ENCODE measurements at regions not wholly inside any gene's neighbourhood (a gene's known extent, or its start where the extent isn't known, plus 50 kb on each side); places are given as distances from the start of the nearest gene placed in this dataset.
"Not testable (repeated sequence)": the region's sequence is repeated elsewhere in the genome, so short reads cannot be mapped to it uniquely, and the experiment has no call there.

GRCh38 chr4:179726491-179726890 lies 2284.3 kb upstream of the AGA start:
- WGBS (ENCODE audit: extremely low coverage, insufficient coverage, low lambda C conversion rate): no CpG with 5 or more reads among the region's 6 CpGs
- DNase-seq: peak; percentile 63
- H2BK15ac ChIP-seq (replicated peaks; ENCODE audit: low read depth): not testable (repeated sequence)

GRCh38 chr4:179728305-179728704 lies 2286.1 kb upstream of the AGA start:
- Histone ChIP-seq H3K79me2 (ENCODE audit: control insufficient read depth, insufficient read depth, low read length) (no peaks in the 10 kb centered on the region), H3K36me3 (ENCODE audit: control insufficient read depth, insufficient read depth, low read length) (no peaks in the 10 kb centered on the region), H3K9ac (ENCODE audit: low read length) (no peak overlapping the region), H4K5ac (ENCODE audit: low read length) (no peak overlapping the region), H2BK15ac (replicated peaks; ENCODE audit: low read depth) (peak overlapping the region; percentile 57), H3K4me1 (ENCODE audit: control insufficient read depth, low read depth, low read length) (no peaks in the 10 kb centered on the region), H3K56ac (ENCODE audit: low read length) (no peak overlapping the region), H2BK120ac (ENCODE audit: low read depth, low read length) (no peak overlapping the region), H4K8ac (ENCODE audit: low read depth, low read length) (no peak overlapping the region), H3K4me2 (ENCODE audit: low read length) (no peak overlapping the region), H3K27me3 (ENCODE audit: insufficient read depth, low read length, poor library complexity) (no peaks in the 10 kb centered on the region), H2AK5ac (ENCODE audit: low read length) (no peak overlapping the region), H3K27ac (ENCODE audit: low read depth, low read length) (peak overlapping the region; percentile 81), H3K4me3 (ENCODE audit: low read length) (no peak overlapping the region), H3K18ac (ENCODE audit: low read length) (peak overlapping the region; percentile 96), H3K23ac (ENCODE audit: low read length) (no peak overlapping the region), H3K4ac (ENCODE audit: low read depth, low read length) (peak overlapping the region; percentile 87), H2BK5ac (ENCODE audit: low read length) (peak overlapping the region; percentile 50), H3K79me1 (ENCODE audit: low read length) (no peaks in the 10 kb centered on the region)
- WGBS (ENCODE audit: extremely low coverage, insufficient coverage, low lambda C conversion rate): no CpG with 5 or more reads among the region's 4 CpGs
- DNase-seq: peak; percentile 51

More at GRCh38 chr4:179726491-179726890, 2284.3 kb upstream of the AGA start:
- H3K27me3 ChIP-seq (ENCODE audit: insufficient read depth, low read length, poor library complexity); H3K4me3 ChIP-seq (ENCODE audit: low read length); H3K79me2 ChIP-seq (ENCODE audit: control insufficient read depth, insufficient read depth, low read length); H2BK5ac ChIP-seq (ENCODE audit: low read length); H3K4me2 ChIP-seq (ENCODE audit: low read length); H3K18ac ChIP-seq (ENCODE audit: low read length); H2AK5ac ChIP-seq (ENCODE audit: low read length); H3K9ac ChIP-seq (ENCODE audit: low read length); H3K79me1 ChIP-seq (ENCODE audit: low read length); H3K56ac ChIP-seq (ENCODE audit: low read length); H4K5ac ChIP-seq (ENCODE audit: low read length); H3K4ac ChIP-seq (ENCODE audit: low read depth, low read length); H2BK120ac ChIP-seq (ENCODE audit: low read depth, low read length); H3K36me3 ChIP-seq (ENCODE audit: control insufficient read depth, insufficient read depth, low read length); H3K23ac ChIP-seq (ENCODE audit: low read length); H3K4me1 ChIP-seq (ENCODE audit: control insufficient read depth, low read depth, low read length); H3K27ac ChIP-seq (ENCODE audit: low read depth, low read length); H4K8ac ChIP-seq (ENCODE audit: low read depth, low read length): not testable (repeated sequence)

DNA sequence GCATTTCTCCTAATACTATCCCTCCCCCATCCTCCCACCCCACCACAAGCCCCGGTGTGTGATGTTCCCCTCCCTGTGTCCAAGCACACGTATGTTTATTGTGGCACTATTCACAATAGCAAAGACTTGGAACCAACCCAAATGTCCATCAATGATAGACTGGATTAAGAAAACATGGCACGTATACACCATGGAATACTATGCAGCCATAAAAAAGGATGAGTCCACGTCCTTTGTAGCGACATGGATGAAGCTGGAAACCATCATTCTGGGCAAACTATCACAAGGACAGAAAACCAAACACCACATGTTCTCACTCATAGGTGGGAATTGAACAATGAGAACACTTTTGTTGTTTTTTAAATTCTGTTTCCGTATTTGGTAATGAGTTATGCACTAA lies 2294.6 kb upstream of the AGA start:
- H3K79me1 ChIP-seq (ENCODE audit: low read length); H4K5ac ChIP-seq (ENCODE audit: low read length): not testable (repeated sequence)
- WGBS (ENCODE audit: extremely low coverage, insufficient coverage, low lambda C conversion rate): no CpG with 5 or more reads among the region's 6 CpGs

GRCh38 chr4:179738822-179739221 lies 2296.6 kb upstream of the AGA start:
- H2BK120ac ChIP-seq (ENCODE audit: low read depth, low read length): no peak overlapping the region
- H4K5ac ChIP-seq (ENCODE audit: low read length): no peak overlapping the region
- no CpG with 5 or more reads among the region's 3 CpGs for WGBS (ENCODE audit: extremely low coverage, insufficient coverage, low lambda C conversion rate)
- no peaks in the 10 kb centered on the region for H3K79me2 ChIP-seq (ENCODE audit: control insufficient read depth, insufficient read depth, low read length)
- H3K27ac ChIP-seq (ENCODE audit: low read depth, low read length): no peak overlapping the region
- no peak overlapping the region for H2BK15ac ChIP-seq (replicated peaks; ENCODE audit: low read depth)
- H3K4me2 ChIP-seq (ENCODE audit: low read length): no peak overlapping the region
- H3K18ac ChIP-seq (ENCODE audit: low read length): no peak overlapping the region
- H3K9ac ChIP-seq (ENCODE audit: low read length): no peak overlapping the region
- no peak overlapping the region for H2BK5ac ChIP-seq (ENCODE audit: low read length)
- H3K56ac ChIP-seq (ENCODE audit: low read length): no peak overlapping the region
- no peak overlapping the region for H3K23ac ChIP-seq (ENCODE audit: low read length)
- no peak overlapping the region for H3K4ac ChIP-seq (ENCODE audit: low read depth, low read length)
- H3K4me1 ChIP-seq (ENCODE audit: control insufficient read depth, low read depth, low read length): no peaks in the 10 kb centered on the region
- no peaks in the 10 kb centered on the region for H3K36me3 ChIP-seq (ENCODE audit: control insufficient read depth, insufficient read depth, low read length)
- H2AK5ac ChIP-seq (ENCODE audit: low read length): no peak overlapping the region
- H3K79me1 ChIP-seq (ENCODE audit: low read length): no peaks in the 10 kb centered on the region
- no peak for DNase-seq
- H3K27me3 ChIP-seq (ENCODE audit: insufficient read depth, low read length, poor library complexity): no peaks in the 10 kb centered on the region
- H4K8ac ChIP-seq (ENCODE audit: low read depth, low read length): no peak overlapping the region
- no peak overlapping the region for H3K4me3 ChIP-seq (ENCODE audit: low read length)

More for the DNA sequence above, 2294.6 kb upstream of the AGA start:
- not testable (repeated sequence) for H3K56ac ChIP-seq (ENCODE audit: low read length); H3K27ac ChIP-seq (ENCODE audit: low read depth, low read length); H2BK120ac ChIP-seq (ENCODE audit: low read depth, low read length); H3K9ac ChIP-seq (ENCODE audit: low read length); H4K8ac ChIP-seq (ENCODE audit: low read depth, low read length); H3K79me2 ChIP-seq (ENCODE audit: control insufficient read depth, insufficient read depth, low read length); H3K4me3 ChIP-seq (ENCODE audit: low read length); H3K27me3 ChIP-seq (ENCODE audit: insufficient read depth, low read length, poor library complexity); H3K36me3 ChIP-seq (ENCODE audit: control insufficient read depth, insufficient read depth, low read length); H3K4me1 ChIP-seq (ENCODE audit: control insufficient read depth, low read depth, low read length); H3K23ac ChIP-seq (ENCODE audit: low read length); H3K4ac ChIP-seq (ENCODE audit: low read depth, low read length); H2BK15ac ChIP-seq (replicated peaks; ENCODE audit: low read depth); H3K18ac ChIP-seq (ENCODE audit: low read length); H2AK5ac ChIP-seq (ENCODE audit: low read length); DNase-seq; H2BK5ac ChIP-seq (ENCODE audit: low read length); H3K4me2 ChIP-seq (ENCODE audit: low read length)

DNA sequence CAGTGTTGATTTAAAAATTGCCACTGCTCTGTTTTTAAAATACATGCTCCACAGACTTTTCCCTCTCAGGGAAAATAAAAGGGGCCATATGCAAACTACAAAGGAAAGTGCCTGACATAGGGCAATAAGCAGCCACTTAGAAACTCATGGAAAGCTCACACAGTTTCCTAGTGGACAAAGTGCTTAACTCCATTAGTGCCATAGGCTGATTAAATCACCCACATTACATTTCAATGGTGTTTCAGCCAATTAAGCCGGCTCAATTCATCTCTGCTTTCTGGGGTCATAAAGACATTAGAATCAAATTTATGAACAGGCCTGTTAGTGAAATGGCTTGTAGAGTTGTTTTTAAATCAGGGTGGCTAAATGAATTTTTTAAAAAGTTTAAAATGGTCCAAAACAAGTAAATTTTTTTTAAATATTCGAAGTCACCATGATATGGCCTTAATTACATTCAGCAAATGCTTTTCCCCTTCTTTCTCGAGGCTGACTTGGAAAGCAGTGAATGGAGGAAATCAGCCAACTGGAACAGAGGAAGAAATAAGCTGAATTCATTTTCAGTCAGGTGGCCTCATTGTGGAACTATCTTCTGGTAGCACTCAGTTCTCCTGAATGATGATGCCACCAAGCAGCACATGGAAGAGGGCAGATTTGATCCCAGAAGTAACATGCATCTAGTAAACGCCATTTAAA lies 2305.1 kb upstream of the AGA start:
- Histone ChIP-seq H2BK5ac (ENCODE audit: low read length) (no peak overlapping the region), H2BK15ac (replicated peaks; ENCODE audit: low read depth) (no peak overlapping the region), H4K8ac (ENCODE audit: low read depth, low read length) (no peak overlapping the region), H3K79me1 (ENCODE audit: low read length) (no peaks in the 10 kb centered on the region), H4K5ac (ENCODE audit: low read length) (no peak overlapping the region), H3K27me3 (ENCODE audit: insufficient read depth, low read length, poor library complexity) (no peaks in the 10 kb centered on the region), H2BK120ac (ENCODE audit: low read depth, low read length) (no peak overlapping the region), H3K79me2 (ENCODE audit: control insufficient read depth, insufficient read depth, low read length) (no peaks in the 10 kb centered on the region), H3K27ac (ENCODE audit: low read depth, low read length) (no peak overlapping the region), H3K4me1 (ENCODE audit: control insufficient read depth, low read depth, low read length) (no peaks in the 10 kb centered on the region), H3K4ac (ENCODE audit: low read depth, low read length) (no peak overlapping the region), H2AK5ac (ENCODE audit: low read length) (no peak overlapping the region), H3K18ac (ENCODE audit: low read length) (no peak overlapping the region), H3K56ac (ENCODE audit: low read length) (no peak overlapping the region), H3K9ac (ENCODE audit: low read length) (no peak overlapping the region), H3K36me3 (ENCODE audit: control insufficient read depth, insufficient read depth, low read length) (no peaks in the 10 kb centered on the region), H3K4me2 (ENCODE audit: low read length) (no peak overlapping the region), H3K4me3 (ENCODE audit: low read length) (no peak overlapping the region), H3K23ac (ENCODE audit: low read length) (no peak overlapping the region)
- WGBS (ENCODE audit: extremely low coverage, insufficient coverage, low lambda C conversion rate): no CpG with 5 or more reads among the region's 4 CpGs
- no peak for DNase-seq

DNA sequence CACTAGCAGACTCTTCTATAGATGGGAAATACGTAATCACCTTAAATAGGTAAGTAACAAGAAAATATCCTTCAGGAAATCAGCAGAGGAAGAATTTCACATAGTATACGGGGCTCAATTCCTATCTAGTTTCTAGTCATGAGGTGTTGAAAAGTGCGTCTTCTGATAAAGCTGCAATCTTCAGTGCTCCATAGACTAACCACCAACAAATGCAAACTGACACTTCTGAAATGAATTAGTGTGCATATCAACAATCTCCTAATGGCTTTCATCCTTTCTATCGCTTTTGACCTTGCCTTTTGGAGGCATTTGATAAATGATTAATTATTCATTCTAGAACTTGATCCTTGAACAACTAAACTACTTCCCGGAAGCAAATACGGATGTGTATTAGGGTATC lies 2306.6 kb upstream of the AGA start:
- Histone ChIP-seq H3K4ac (ENCODE audit: low read depth, low read length) (no peak overlapping the region), H2AK5ac (ENCODE audit: low read length) (no peak overlapping the region), H2BK5ac (ENCODE audit: low read length) (no peak overlapping the region), H2BK15ac (replicated peaks; ENCODE audit: low read depth) (no peak overlapping the region), H3K4me2 (ENCODE audit: low read length) (no peak overlapping the region), H3K27me3 (ENCODE audit: insufficient read depth, low read length, poor library complexity) (no peaks in the 10 kb centered on the region), H4K8ac (ENCODE audit: low read depth, low read length) (no peak overlapping the region), H3K36me3 (ENCODE audit: control insufficient read depth, insufficient read depth, low read length) (no peaks in the 10 kb centered on the region), H3K18ac (ENCODE audit: low read length) (no peak overlapping the region), H4K5ac (ENCODE audit: low read length) (no peak overlapping the region), H3K9ac (ENCODE audit: low read length) (no peak overlapping the region), H3K56ac (ENCODE audit: low read length) (no peak overlapping the region), H3K79me2 (ENCODE audit: control insufficient read depth, insufficient read depth, low read length) (no peaks in the 10 kb centered on the region), H3K4me1 (ENCODE audit: control insufficient read depth, low read depth, low read length) (no peaks in the 10 kb centered on the region), H3K27ac (ENCODE audit: low read depth, low read length) (no peak overlapping the region), H3K4me3 (ENCODE audit: low read length) (no peak overlapping the region), H3K79me1 (ENCODE audit: low read length) (no peaks in the 10 kb centered on the region), H3K23ac (ENCODE audit: low read length) (no peak overlapping the region), H2BK120ac (ENCODE audit: low read depth, low read length) (no peak overlapping the region)
- no peak for DNase-seq
- WGBS (ENCODE audit: extremely low coverage, insufficient coverage, low lambda C conversion rate): no CpG with 5 or more reads among the region's 6 CpGs

Measured in mesendoderm (in vitro differentiated cells).